ENCODE measurements at regions not wholly inside any gene's neighbourhood (a gene's known extent, or its start where the extent isn't known, plus 50 kb on each side); places are given as distances from the start of the nearest gene placed in this dataset.
A peak's percentile ranks its signal among the peaks of the same experiment; 100 is the strongest.

GRCh38 chr20:60365064-60365666, 406.9 kb downstream of the CDH26 start:
- Mint-ChIP-seq H3K36me3 (ENCODE audit: low read depth) (no peaks in the 10 kb centered on the region), H3K9me3 (no peaks in the 10 kb centered on the region), H3K27me3 (ENCODE audit: low read depth) (peaks cover 2% of the 10 kb centered on the region), H3K4me3 (no peak overlapping the region), H3K27ac (no peak overlapping the region), H3K4me1 (ENCODE audit: low read depth) (no peaks in the 10 kb centered on the region)
- intact Hi-C loops (cut with micrococcal nuclease) = no loop called here
- DNase-seq = peak; percentile 7
- CTCF ChIA-PET = no interaction called here

GRCh38 chr20:60365882-60366281, 407.7 kb downstream of the CDH26 start:
- Mint-ChIP-seq H3K9me3 (no peaks in the 10 kb centered on the region), H3K27me3 (ENCODE audit: low read depth) (peaks cover 2% of the 10 kb centered on the region)

GRCh38 chr20:60371384-60371783, 413.2 kb downstream of the CDH26 start:
- DNase-seq = no peak
- Mint-ChIP-seq H3K4me3 (no peak overlapping the region), H3K36me3 (ENCODE audit: low read depth) (no peaks in the 10 kb centered on the region), H3K9me3 (no peaks in the 10 kb centered on the region), H3K27ac (no peak overlapping the region), H3K4me1 (ENCODE audit: low read depth) (no peaks in the 10 kb centered on the region), H3K27me3 (ENCODE audit: low read depth) (peaks cover 12% of the 10 kb centered on the region)
- intact Hi-C loops (cut with micrococcal nuclease) = no loop called here
- CTCF ChIA-PET = no interaction called here

More at GRCh38 chr20:60365882-60366281, 407.7 kb downstream of the CDH26 start:
- Mint-ChIP-seq H3K4me3 (no peak overlapping the region), H3K36me3 (ENCODE audit: low read depth) (no peaks in the 10 kb centered on the region), H3K27ac (no peak overlapping the region), H3K4me1 (ENCODE audit: low read depth) (no peaks in the 10 kb centered on the region)
- no peak for DNase-seq
- CTCF ChIA-PET = no interaction called here
- intact Hi-C loops (cut with micrococcal nuclease) = no loop called here

- intact Hi-C loops (cut with micrococcal nuclease) = no loop called here
- Mint-ChIP-seq H3K9me3 (no peaks in the 10 kb centered on the region), H3K4me3 (no peak overlapping the region), H3K27me3 (ENCODE audit: low read depth) (peaks cover 18% of the 10 kb centered on the region), H3K36me3 (ENCODE audit: low read depth) (no peaks in the 10 kb centered on the region), H3K4me1 (ENCODE audit: low read depth) (no peaks in the 10 kb centered on the region), H3K27ac (no peak overlapping the region)
- no peak for DNase-seq
- CTCF ChIA-PET = interaction anchor here (0.6 kb wide), 1 partner anchor 579 kb away, joined by 5 read pairs; no protein-coding TSS in a partner anchor
Observed at GRCh38 chr20:60372275-60372674, 414.1 kb downstream of the CDH26 start.

- DNase-seq = no peak
- Mint-ChIP-seq H3K36me3 (ENCODE audit: low read depth) (no peaks in the 10 kb centered on the region), H3K27me3 (ENCODE audit: low read depth) (peaks cover 18% of the 10 kb centered on the region), H3K9me3 (no peaks in the 10 kb centered on the region), H3K4me3 (no peak overlapping the region), H3K4me1 (ENCODE audit: low read depth) (no peaks in the 10 kb centered on the region), H3K27ac (no peak overlapping the region)
- intact Hi-C loops (cut with micrococcal nuclease) = no loop called here
- CTCF ChIA-PET = interaction anchor here (0.6 kb wide), 1 partner anchor 579 kb away, joined by 5 read pairs; no protein-coding TSS in a partner anchor
Observed at GRCh38 chr20:60372822-60373221, 414.6 kb downstream of the CDH26 start.

GRCh38 chr20:60378620-60379019, 420.4 kb downstream of the CDH26 start:
- peaks cover 19% of the 10 kb centered on the region for H3K27me3 Mint-ChIP-seq (ENCODE audit: low read depth)
- H3K27ac Mint-ChIP-seq = no peak overlapping the region
- H3K36me3 Mint-ChIP-seq (ENCODE audit: low read depth) = no peaks in the 10 kb centered on the region
- H3K9me3 Mint-ChIP-seq = peaks cover 6% of the 10 kb centered on the region
- H3K4me3 Mint-ChIP-seq = no peak overlapping the region
- CTCF ChIA-PET = interaction anchor here (0.5 kb wide), 1 partner anchor 150 kb away, joined by 3 read pairs; no protein-coding TSS in a partner anchor
- intact Hi-C loops (cut with micrococcal nuclease) = no loop called here
- H3K4me1 Mint-ChIP-seq (ENCODE audit: low read depth) = no peaks in the 10 kb centered on the region
- DNase-seq = no peak

- intact Hi-C loops (cut with micrococcal nuclease) = no loop called here
- Mint-ChIP-seq H3K4me1 (ENCODE audit: low read depth) (no peaks in the 10 kb centered on the region), H3K9me3 (peaks cover 6% of the 10 kb centered on the region), H3K27ac (no peak overlapping the region), H3K27me3 (ENCODE audit: low read depth) (peaks cover 9% of the 10 kb centered on the region), H3K36me3 (ENCODE audit: low read depth) (no peaks in the 10 kb centered on the region), H3K4me3 (no peak overlapping the region)
- CTCF ChIA-PET = no interaction called here
- DNase-seq = no peak
Observed at GRCh38 chr20:60381643-60382400, 423.6 kb downstream of the CDH26 start.

GRCh38 chr20:60389441-60389840, 431.2 kb downstream of the CDH26 start:
- H3K4me3 Mint-ChIP-seq = no peak overlapping the region
- CTCF ChIA-PET = no interaction called here
- H3K27ac Mint-ChIP-seq = no peak overlapping the region
- intact Hi-C loops (cut with micrococcal nuclease) = no loop called here
- DNase-seq = no peak
- H3K9me3 Mint-ChIP-seq = no peaks in the 10 kb centered on the region
- H3K4me1 Mint-ChIP-seq (ENCODE audit: low read depth) = no peaks in the 10 kb centered on the region
- H3K36me3 Mint-ChIP-seq (ENCODE audit: low read depth) = no peaks in the 10 kb centered on the region
- peaks cover 5% of the 10 kb centered on the region for H3K27me3 Mint-ChIP-seq (ENCODE audit: low read depth)

- DNase-seq = no peak
- Mint-ChIP-seq H3K27me3 (ENCODE audit: low read depth) (peaks cover 5% of the 10 kb centered on the region), H3K9me3 (no peaks in the 10 kb centered on the region), H3K4me1 (ENCODE audit: low read depth) (no peaks in the 10 kb centered on the region), H3K36me3 (ENCODE audit: low read depth) (no peaks in the 10 kb centered on the region), H3K4me3 (no peak overlapping the region), H3K27ac (no peak overlapping the region)
- intact Hi-C loops (cut with micrococcal nuclease) = no loop called here
- CTCF ChIA-PET = no interaction called here
Observed at GRCh38 chr20:60389882-60390281, 431.7 kb downstream of the CDH26 start.

- peaks cover 5% of the 10 kb centered on the region for H3K27me3 Mint-ChIP-seq (ENCODE audit: low read depth)
- H3K4me3 Mint-ChIP-seq = no peak overlapping the region
- no peak for DNase-seq
- no peaks in the 10 kb centered on the region for H3K4me1 Mint-ChIP-seq (ENCODE audit: low read depth)
- CTCF ChIA-PET = no interaction called here
- H3K27ac Mint-ChIP-seq = no peak overlapping the region
- peaks cover 7% of the 10 kb centered on the region for H3K9me3 Mint-ChIP-seq
- intact Hi-C loops (cut with micrococcal nuclease) = no loop called here
- no peaks in the 10 kb centered on the region for H3K36me3 Mint-ChIP-seq (ENCODE audit: low read depth)
Observed at GRCh38 chr20:60395991-60396390, 437.8 kb downstream of the CDH26 start.

GRCh38 chr20:60400567-60400966, 442.3 kb downstream of the CDH26 start:
- Mint-ChIP-seq H3K4me3 (no peak overlapping the region), H3K36me3 (ENCODE audit: low read depth) (no peaks in the 10 kb centered on the region), H3K27ac (no peak overlapping the region), H3K4me1 (ENCODE audit: low read depth) (no peaks in the 10 kb centered on the region), H3K9me3 (peaks cover 7% of the 10 kb centered on the region), H3K27me3 (ENCODE audit: low read depth) (no peaks in the 10 kb centered on the region)
- intact Hi-C loops (cut with micrococcal nuclease) = no loop called here
- CTCF ChIA-PET = no interaction called here
- DNase-seq = no peak

- intact Hi-C loops (cut with micrococcal nuclease) = no loop called here
- Mint-ChIP-seq H3K36me3 (ENCODE audit: low read depth) (no peaks in the 10 kb centered on the region), H3K4me3 (no peak overlapping the region), H3K9me3 (peaks cover 7% of the 10 kb centered on the region), H3K27me3 (ENCODE audit: low read depth) (peaks cover 4% of the 10 kb centered on the region), H3K27ac (no peak overlapping the region), H3K4me1 (ENCODE audit: low read depth) (no peaks in the 10 kb centered on the region)
- CTCF ChIA-PET = interaction anchor here (0.6 to 0.7 kb wide), 2 partner anchors 558 to 688 kb away, joined by 3 read pairs; no protein-coding TSS in a partner anchor
- DNase-seq = no peak
Observed at GRCh38 chr20:60402189-60403058, 444.2 kb downstream of the CDH26 start.

Data from activated naive CD4-positive, alpha-beta T cell treated with anti-CD3 and anti-CD28 coated beads for 36 hours (primary cell).